OCI-LY1 (cell line): ENCODE measurements at regions not wholly inside any gene's neighbourhood (a gene's known extent, or its start where the extent isn't known, plus 50 kb on each side); places are given as distances from the start of the nearest gene placed in this dataset.

Experiments used
- EZH2 ChIP-seq: fragments of 200-600 bp; sonication (generic), shearing (Covaris generic); IDR thresholded peaks from 2 replicates; pipeline ENCODE4 v1.8.0; 2017; ENCODE audit warnings: borderline replicate concordance, mixed run types, mild to moderate bottlenecking, antibody characterized with exemption, low read length, moderate library complexity, mixed read lengths
- TF ChIP-seq, protein P1 (sequence below): fragments of 200-600 bp; sonication (generic), shearing (Covaris generic); IDR thresholded peaks from 2 replicates; pipeline ENCODE4 v1.5.1; 2017; ENCODE audit warnings: mild to moderate bottlenecking, antibody characterized with exemption, low read length, moderate library complexity, mixed read lengths

- TF ChIP-seq, protein P1, sequence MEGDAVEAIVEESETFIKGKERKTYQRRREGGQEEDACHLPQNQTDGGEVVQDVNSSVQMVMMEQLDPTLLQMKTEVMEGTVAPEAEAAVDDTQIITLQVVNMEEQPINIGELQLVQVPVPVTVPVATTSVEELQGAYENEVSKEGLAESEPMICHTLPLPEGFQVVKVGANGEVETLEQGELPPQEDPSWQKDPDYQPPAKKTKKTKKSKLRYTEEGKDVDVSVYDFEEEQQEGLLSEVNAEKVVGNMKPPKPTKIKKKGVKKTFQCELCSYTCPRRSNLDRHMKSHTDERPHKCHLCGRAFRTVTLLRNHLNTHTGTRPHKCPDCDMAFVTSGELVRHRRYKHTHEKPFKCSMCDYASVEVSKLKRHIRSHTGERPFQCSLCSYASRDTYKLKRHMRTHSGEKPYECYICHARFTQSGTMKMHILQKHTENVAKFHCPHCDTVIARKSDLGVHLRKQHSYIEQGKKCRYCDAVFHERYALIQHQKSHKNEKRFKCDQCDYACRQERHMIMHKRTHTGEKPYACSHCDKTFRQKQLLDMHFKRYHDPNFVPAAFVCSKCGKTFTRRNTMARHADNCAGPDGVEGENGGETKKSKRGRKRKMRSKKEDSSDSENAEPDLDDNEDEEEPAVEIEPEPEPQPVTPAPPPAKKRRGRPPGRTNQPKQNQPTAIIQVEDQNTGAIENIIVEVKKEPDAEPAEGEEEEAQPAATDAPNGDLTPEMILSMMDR: no peak
- TF ChIP-seq EZH2: no peak
Observed at GRCh38 chr3:59641169-59641899, 591.5 kb upstream of the CFAP20DC start.
